HUES6 (cell line): ENCODE measurements at regions not wholly inside any gene's neighbourhood (a gene's known extent, or its start where the extent isn't known, plus 50 kb on each side); places are given as distances from the start of the nearest gene placed in this dataset.

Experiments used
- H3K27ac ChIP-seq: 2 replicates; pipeline ENCODE4 v1.7.0; 2013; ENCODE audit warnings: low read depth, mild to moderate bottlenecking, low read length, inconsistent platforms
- H3K27me3 ChIP-seq: 2 replicates; pipeline ENCODE4 v1.6.1; 2013; ENCODE audit warnings: low read length; ENCODE audit not compliant: control insufficient read depth, insufficient read depth
- H3K36me3 ChIP-seq: 2 replicates; pipeline ENCODE4 v1.6.1; 2013; ENCODE audit warnings: low read length; ENCODE audit not compliant: control insufficient read depth, insufficient read depth
- H3K4me1 ChIP-seq: 2 replicates; pipeline ENCODE4 v1.6.1; 2013; ENCODE audit warnings: low read length; ENCODE audit not compliant: control insufficient read depth, insufficient read depth
- H3K4me3 ChIP-seq: 2 replicates; pipeline ENCODE4 v1.5.1; 2013; ENCODE audit warnings: low read depth, low read length
- H3K9ac ChIP-seq: one replicate; pipeline ENCODE4 v1.6.1; 2013; ENCODE audit warnings: mild to moderate bottlenecking, low read length
- H3K9me3 ChIP-seq: 2 replicates; pipeline ENCODE4 v1.6.1; 2013; ENCODE audit warnings: low read depth, low read length; ENCODE audit not compliant: control insufficient read depth, insufficient read depth

DNA sequence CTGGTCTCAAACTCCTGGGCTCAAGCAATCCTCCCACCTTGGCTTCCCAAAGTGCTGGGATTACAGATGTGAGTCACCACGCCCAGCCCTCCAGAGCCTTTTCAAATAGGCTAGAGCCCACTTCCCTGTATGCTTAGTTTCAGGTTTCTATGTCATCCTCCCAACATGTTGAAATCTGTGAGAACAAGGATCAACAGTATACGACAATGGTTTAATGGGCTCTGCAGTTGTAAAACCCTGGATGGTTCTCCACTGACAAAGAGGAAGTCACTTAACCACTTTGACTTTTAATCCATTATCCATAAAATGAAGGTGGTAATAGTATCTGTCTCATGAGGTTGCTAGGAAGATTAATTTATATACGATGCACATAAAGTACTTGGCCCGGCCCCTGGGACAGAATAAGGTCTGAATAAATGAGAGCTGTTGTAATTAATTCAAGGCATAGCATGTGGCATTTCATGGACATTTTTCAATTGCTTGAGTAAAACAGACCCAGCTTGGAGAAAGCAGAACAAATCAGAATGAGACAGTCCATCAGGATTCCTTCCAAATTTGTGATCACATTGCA is 113.9 kb upstream of the ZNF648 start:
- Histone ChIP-seq H3K27me3 (no peaks in the 10 kb centered on the region), H3K9me3 (no peaks in the 10 kb centered on the region), H3K4me3 (no peak overlapping the region), H3K27ac (no peak overlapping the region), H3K4me1 (no peaks in the 10 kb centered on the region; the same call in 1 of the 2 replicates), H3K36me3 (no peaks in the 10 kb centered on the region), H3K9ac (no peak overlapping the region)

DNA sequence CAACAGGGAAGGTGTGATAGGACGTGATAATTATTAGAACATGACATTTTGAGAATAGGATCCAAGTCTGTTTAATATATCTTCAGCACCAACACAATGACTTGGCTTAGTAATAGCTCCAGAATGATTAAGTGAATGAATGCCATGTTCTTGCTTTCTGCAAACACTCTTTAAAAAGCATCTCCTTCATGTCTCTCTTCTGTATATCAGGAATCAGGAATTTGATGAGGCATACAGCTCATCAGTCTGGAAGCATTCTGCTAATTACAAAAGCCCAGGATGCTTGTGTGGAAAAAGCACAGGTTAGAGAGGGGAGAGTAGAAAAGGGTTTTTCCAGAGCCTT is 113.0 kb upstream of the ZNF648 start:
- Histone ChIP-seq H3K27me3 (no peaks in the 10 kb centered on the region), H3K9me3 (no peaks in the 10 kb centered on the region), H3K4me3 (no peak overlapping the region), H3K9ac (no peak overlapping the region), H3K36me3 (no peaks in the 10 kb centered on the region), H3K4me1 (no peaks in the 10 kb centered on the region; the same call in 1 of the 2 replicates), H3K27ac (no peak overlapping the region)

DNA sequence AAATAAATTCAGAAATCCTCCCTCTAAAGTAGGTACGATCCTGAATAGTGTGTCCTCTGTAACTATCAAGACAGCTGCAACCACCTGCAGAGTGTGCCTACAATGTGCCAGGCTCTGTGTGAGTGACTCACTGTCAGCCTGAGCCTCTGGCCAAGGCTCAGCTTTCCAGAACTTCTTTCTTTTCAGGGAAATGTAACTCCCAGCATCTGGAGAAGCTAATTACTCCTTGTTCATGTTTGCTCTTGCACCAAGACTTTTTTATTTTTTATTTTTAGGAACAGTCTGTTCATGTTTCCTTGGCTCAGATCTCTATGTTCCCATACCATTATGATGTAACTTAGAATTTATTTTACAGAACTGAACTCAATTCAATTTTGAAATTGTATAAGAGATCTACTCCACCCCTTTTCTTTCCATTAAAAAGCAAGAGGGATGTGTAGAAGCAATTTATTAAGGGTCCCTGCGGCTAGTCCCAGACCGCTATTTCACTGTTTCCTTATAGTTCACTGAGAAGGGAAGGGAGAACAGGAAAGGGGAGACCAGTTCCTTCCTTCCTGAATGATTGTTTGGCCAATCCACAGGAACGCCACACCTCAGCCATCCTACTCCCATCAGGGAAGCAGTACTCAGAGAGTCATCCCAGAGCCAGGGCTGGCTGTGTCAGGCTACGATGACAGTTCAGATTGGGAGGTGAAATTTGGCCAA is 112.4 kb upstream of the ZNF648 start:
- no peaks in the 10 kb centered on the region for H3K9me3 ChIP-seq

DNA sequence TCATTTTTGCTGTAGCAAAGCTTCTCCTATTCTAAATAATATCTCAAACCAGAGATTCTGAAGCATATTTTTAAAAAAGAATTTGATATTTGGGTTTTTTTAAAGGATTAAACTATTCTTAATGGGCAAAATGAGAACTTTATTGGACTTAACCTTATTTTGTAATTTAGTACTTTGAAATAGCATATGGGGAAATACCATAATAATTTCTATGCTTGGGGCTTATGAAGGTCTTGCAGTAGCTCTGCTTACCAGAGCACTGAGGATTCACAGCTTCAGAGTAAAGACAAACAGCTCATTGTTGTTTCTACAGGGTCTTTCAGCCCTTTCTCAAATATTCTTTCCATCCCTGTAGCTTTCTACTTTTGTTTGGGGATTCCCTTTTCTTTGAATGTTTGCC is 111.2 kb upstream of the ZNF648 start:
- H3K9ac ChIP-seq: no peak overlapping the region
- H3K27ac ChIP-seq: no peak overlapping the region

More for the DNA sequence above, 112.4 kb upstream of the ZNF648 start:
- H3K27me3 ChIP-seq: no peaks in the 10 kb centered on the region
- no peaks in the 10 kb centered on the region for H3K36me3 ChIP-seq
- H3K9ac ChIP-seq: no peak overlapping the region
- no peaks in the 10 kb centered on the region; the same call in 1 of the 2 replicates for H3K4me1 ChIP-seq
- no peak overlapping the region for H3K4me3 ChIP-seq
- H3K27ac ChIP-seq: no peak overlapping the region

DNA sequence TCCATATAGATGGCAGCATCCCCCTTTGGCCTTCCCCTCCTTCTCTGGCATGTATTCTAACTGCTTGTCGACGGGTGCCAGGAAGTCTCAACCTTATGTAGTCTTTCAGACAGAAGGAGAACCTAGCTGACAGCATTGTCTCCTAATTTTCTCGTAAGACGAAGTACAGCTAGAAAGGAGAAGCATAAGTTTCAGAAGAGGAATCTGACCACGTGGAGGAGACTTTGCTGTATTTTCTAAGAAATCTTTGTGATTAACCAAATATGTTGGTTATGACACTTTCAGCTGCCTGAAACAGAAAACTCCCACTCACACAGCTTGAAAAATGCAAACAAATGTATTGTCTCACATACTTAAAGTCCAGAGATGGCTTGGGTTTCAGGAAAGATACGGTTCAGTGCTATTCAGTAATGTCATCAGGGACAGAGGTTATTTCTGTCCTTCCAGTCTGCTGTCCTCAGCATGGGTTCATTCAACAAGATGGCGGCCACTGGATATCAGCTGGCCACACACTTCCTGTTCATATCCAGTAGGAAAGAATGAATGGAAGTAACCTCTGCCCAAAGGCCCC is 109.5 kb upstream of the ZNF648 start:
- Histone ChIP-seq H3K9me3 (no peaks in the 10 kb centered on the region), H3K36me3 (no peaks in the 10 kb centered on the region), H3K27ac (no peak overlapping the region), H3K4me3 (no peak overlapping the region), H3K27me3 (no peaks in the 10 kb centered on the region), H3K9ac (no peak overlapping the region), H3K4me1 (no peaks in the 10 kb centered on the region; the same call in 1 of the 2 replicates)

More for the DNA sequence above, 111.2 kb upstream of the ZNF648 start:
- H3K4me1 ChIP-seq: no peaks in the 10 kb centered on the region; the same call in 1 of the 2 replicates
- H3K9me3 ChIP-seq: no peaks in the 10 kb centered on the region
- no peaks in the 10 kb centered on the region for H3K36me3 ChIP-seq
- H3K27me3 ChIP-seq: no peaks in the 10 kb centered on the region
- no peak overlapping the region for H3K4me3 ChIP-seq

DNA sequence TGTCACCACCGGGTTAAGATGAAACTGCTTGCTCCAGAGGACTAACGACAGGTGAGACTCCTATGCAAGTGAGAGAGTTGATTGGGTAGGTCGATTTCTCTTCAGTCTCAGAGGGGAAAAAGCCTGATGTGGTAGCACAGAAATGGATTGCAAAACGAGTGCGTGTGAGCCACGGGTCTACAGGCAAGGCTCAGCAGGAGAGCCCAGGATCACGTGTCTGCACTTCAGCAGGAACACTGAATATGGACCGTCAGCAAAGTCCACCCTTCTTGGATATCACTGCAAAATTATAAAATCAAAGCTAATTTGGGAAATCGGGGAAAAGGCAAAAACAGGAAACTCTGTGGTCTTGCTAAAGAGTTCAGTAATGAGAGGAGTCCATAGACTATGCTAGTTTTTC is 107.7 kb upstream of the ZNF648 start:
- Histone ChIP-seq H3K27me3 (no peaks in the 10 kb centered on the region), H3K4me3 (no peak overlapping the region), H3K4me1 (no peaks in the 10 kb centered on the region; the same call in 1 of the 2 replicates), H3K9me3 (no peaks in the 10 kb centered on the region), H3K27ac (no peak overlapping the region), H3K9ac (no peak overlapping the region), H3K36me3 (no peaks in the 10 kb centered on the region)

DNA sequence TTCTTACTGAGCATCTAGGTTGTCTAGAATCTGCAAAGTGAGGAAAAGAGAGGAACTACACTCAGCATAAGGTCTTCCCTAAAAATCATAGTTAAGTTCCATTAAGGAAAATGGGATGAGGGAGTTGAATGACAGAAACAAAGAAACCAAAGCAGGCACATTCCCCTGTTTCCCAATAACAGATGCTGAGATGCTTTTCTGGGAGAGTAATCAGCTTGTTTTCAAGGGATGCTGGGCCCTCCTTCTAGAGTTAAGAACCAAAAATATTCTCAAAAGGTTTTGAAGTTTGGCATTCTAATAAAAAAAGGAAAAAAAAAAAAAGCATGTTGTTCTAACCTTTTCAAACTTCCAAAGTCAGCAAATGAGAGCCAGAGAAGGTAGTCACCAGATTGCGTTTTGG is 105.2 kb upstream of the ZNF648 start:
- H3K27ac ChIP-seq: no peak overlapping the region
- no peak overlapping the region for H3K4me3 ChIP-seq
- H3K4me1 ChIP-seq: no peaks in the 10 kb centered on the region
- no peak overlapping the region for H3K9ac ChIP-seq
- H3K36me3 ChIP-seq: no peaks in the 10 kb centered on the region
- no peaks in the 10 kb centered on the region for H3K27me3 ChIP-seq
- H3K9me3 ChIP-seq: no peaks in the 10 kb centered on the region

DNA sequence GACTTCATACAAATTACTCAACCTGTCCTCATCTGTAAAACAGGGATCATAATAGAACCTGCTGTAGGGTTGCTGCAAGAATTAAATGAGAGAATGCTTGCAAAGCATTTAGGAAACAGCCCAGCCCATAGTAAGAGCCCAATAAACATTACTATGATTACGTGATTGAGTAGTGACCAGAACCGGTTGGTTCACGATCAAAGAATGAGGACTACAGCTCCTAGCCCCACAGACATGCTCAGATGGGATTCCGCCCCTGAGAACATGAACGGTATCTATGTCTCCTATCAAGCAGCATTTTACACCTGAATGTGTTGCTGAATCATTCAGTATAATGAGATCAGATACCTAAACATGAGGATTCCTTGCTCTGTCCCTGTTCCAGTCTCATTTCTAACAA is 104.8 kb upstream of the ZNF648 start:
- Histone ChIP-seq H3K4me3 (no peak overlapping the region), H3K27ac (no peak overlapping the region), H3K27me3 (no peaks in the 10 kb centered on the region), H3K4me1 (no peaks in the 10 kb centered on the region), H3K9me3 (no peaks in the 10 kb centered on the region), H3K9ac (no peak overlapping the region), H3K36me3 (no peaks in the 10 kb centered on the region)

DNA sequence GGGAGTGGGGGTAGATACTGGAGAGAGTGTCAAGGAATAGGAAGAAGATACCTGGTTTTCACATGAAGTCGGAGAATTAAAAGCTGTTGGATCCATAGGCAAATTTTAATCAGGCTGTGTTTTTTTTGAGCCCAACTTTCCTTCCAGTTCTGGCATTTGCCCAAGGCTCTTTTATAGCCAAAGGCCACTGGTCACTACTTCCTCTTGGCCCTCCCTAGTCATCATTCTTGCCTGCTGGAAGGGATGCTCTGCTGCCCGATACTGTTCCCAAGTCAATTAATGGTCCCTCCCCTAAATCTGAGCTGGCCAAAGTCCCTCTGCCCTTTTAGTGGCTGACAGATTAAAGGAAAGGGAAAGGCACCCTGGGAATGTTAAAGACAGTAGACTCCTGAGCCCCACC is 102.8 kb upstream of the ZNF648 start:
- Histone ChIP-seq H3K27ac (no peak overlapping the region), H3K36me3 (no peaks in the 10 kb centered on the region), H3K9ac (no peak overlapping the region), H3K27me3 (no peaks in the 10 kb centered on the region), H3K4me1 (no peaks in the 10 kb centered on the region), H3K9me3 (peaks cover 6% of the 10 kb centered on the region; the same call in 1 of the 2 replicates), H3K4me3 (no peak overlapping the region)

DNA sequence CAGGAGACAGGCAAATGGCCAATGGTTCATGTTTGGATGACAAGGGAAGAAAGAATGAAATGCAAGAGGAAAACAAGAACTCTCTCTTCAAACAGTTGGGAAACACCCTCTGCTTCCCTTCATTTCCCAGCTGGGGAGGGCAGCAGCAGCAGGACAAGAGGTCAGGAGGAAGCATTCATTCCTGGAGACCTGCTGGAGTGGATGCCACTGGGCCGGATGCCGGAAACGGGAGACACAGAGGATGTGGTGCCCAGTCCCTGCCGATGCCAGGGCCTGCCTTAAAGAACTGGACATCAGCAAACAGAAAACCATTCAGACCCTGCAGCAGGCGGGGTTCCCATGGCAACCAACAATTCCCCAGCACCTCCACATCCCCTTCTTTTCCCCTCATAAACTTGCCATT is 102.3 kb upstream of the ZNF648 start:
- H3K36me3 ChIP-seq: no peaks in the 10 kb centered on the region
- peaks cover 6% of the 10 kb centered on the region; the same call in 1 of the 2 replicates for H3K9me3 ChIP-seq
- H3K4me3 ChIP-seq: no peak overlapping the region
- H3K27me3 ChIP-seq: no peaks in the 10 kb centered on the region
- H3K9ac ChIP-seq: no peak overlapping the region
- no peaks in the 10 kb centered on the region for H3K4me1 ChIP-seq
- H3K27ac ChIP-seq: no peak overlapping the region

DNA sequence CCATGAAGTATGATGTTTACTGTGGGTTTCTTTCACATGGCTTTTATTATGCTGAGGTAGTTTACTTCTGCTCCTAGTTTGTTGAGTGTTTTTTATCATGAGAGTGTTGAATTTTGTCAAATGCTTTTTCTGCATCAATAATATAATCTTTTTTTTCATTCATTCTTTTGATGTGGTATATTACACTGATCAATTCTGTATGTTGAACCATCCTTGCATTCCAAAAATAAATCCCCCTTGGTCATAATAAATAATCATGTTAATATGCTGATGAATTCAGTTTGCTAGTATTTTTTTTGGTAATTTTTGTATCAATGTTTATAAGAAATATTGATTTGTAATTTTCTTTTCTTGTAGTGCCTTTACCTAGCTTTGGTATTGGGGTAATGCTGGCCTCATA is 97.9 kb upstream of the ZNF648 start:
- Histone ChIP-seq H3K36me3 (no peaks in the 10 kb centered on the region), H3K27me3 (no peaks in the 10 kb centered on the region), H3K4me1 (no peaks in the 10 kb centered on the region), H3K4me3 (no peak overlapping the region), H3K27ac (no peak overlapping the region), H3K9me3 (peaks cover 6% of the 10 kb centered on the region; the same call in 1 of the 2 replicates), H3K9ac (no peak overlapping the region)
